ENCODE measurements at regions not wholly inside any gene's neighbourhood (a gene's known extent, or its start where the extent isn't known, plus 50 kb on each side); places are given as distances from the start of the nearest gene placed in this dataset.

DNA sequence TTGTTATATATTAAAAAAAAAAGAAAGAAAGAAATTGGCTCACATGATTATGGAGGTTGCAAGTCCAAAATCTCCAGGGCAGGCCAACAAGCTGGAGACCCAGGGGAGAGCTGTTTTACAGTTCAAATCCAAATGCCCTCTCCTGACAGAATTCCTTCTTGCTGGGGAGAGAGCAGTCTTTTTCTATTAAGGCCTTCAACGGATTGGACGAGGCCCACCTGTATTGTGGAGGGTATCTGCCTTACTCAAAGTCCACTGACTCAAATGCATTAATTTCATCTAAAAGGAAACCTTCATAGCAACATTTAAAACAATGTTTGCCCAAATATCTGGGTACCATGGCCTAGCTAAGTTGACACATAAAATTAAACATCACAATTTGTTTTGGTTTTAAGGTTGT is 56.9 kb upstream of the TRIM67 start:
- no peaks in the 10 kb centered on the region for H3K36me3 ChIP-seq (replicated peaks; ENCODE audit: low read depth, low read length)
- no peak overlapping the region for H3K9ac ChIP-seq (ENCODE audit: low read length)
- H3K27me3 ChIP-seq (ENCODE audit: low read depth, low read length): peaks cover 17% of the 10 kb centered on the region; the same call in 1 of the 2 replicates
- no peak overlapping the region for H3K4me3 ChIP-seq (ENCODE audit: low read length)
- H2AFZ ChIP-seq (ENCODE audit: low read depth, low read length): no peak overlapping the region
- no peak for TF ChIP-seq EZH2phosphoT487 (IDR thresholded peaks at IDR 0.05; ENCODE audit: low read depth)
- TF ChIP-seq, protein P1, sequence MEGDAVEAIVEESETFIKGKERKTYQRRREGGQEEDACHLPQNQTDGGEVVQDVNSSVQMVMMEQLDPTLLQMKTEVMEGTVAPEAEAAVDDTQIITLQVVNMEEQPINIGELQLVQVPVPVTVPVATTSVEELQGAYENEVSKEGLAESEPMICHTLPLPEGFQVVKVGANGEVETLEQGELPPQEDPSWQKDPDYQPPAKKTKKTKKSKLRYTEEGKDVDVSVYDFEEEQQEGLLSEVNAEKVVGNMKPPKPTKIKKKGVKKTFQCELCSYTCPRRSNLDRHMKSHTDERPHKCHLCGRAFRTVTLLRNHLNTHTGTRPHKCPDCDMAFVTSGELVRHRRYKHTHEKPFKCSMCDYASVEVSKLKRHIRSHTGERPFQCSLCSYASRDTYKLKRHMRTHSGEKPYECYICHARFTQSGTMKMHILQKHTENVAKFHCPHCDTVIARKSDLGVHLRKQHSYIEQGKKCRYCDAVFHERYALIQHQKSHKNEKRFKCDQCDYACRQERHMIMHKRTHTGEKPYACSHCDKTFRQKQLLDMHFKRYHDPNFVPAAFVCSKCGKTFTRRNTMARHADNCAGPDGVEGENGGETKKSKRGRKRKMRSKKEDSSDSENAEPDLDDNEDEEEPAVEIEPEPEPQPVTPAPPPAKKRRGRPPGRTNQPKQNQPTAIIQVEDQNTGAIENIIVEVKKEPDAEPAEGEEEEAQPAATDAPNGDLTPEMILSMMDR (IDR thresholded peaks at IDR 0.05; ENCODE audit: low read depth, low read length): no peak
- H4K20me1 ChIP-seq (ENCODE audit: insufficient read depth, low read length): no peaks in the 10 kb centered on the region
- H3K4me1 ChIP-seq (ENCODE audit: low read length): no peaks in the 10 kb centered on the region
- no peak overlapping the region for H3K4me2 ChIP-seq (ENCODE audit: low read length)
- H3K9me3 ChIP-seq (ENCODE audit: insufficient read depth, low read length): no peaks in the 10 kb centered on the region
- H3K27ac ChIP-seq (ENCODE audit: low read length): no peak overlapping the region
- no peaks in the 10 kb centered on the region for H3K79me2 ChIP-seq (ENCODE audit: low read length)

DNA sequence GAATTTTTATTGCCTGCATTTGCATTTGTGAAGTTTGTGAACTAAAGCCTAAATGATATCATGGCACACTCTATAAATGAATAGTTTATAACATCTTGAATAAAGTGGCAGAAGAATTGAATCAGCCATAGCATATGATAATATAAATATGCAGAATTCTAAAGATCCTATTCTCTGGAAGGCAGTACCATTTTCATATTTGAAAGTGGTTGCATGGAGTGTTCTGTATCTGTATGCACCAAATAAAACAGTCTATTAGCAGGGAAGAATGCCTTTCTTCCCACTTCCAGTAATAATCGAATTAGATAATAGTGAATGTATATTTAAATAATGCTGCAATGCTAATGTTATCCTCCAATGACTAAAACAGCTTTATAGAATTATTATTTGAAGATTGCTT is 57.9 kb upstream of the TRIM67 start:
- Histone ChIP-seq H3K27ac (ENCODE audit: low read length) (no peak overlapping the region), H3K9me3 (ENCODE audit: insufficient read depth, low read length) (no peaks in the 10 kb centered on the region), H3K27me3 (ENCODE audit: low read depth, low read length) (peaks cover 23% of the 10 kb centered on the region), H3K79me2 (ENCODE audit: low read length) (no peaks in the 10 kb centered on the region), H3K4me1 (ENCODE audit: low read length) (no peaks in the 10 kb centered on the region), H3K9ac (ENCODE audit: low read length) (no peak overlapping the region), H3K36me3 (replicated peaks; ENCODE audit: low read depth, low read length) (no peaks in the 10 kb centered on the region), H4K20me1 (ENCODE audit: insufficient read depth, low read length) (no peaks in the 10 kb centered on the region), H2AFZ (ENCODE audit: low read depth, low read length) (no peak overlapping the region), H3K4me2 (ENCODE audit: low read length) (no peak overlapping the region), H3K4me3 (ENCODE audit: low read length) (no peak overlapping the region)
- TF ChIP-seq, protein P1 (IDR thresholded peaks at IDR 0.05; ENCODE audit: low read depth, low read length): no peak
- no peak for TF ChIP-seq EZH2phosphoT487 (IDR thresholded peaks at IDR 0.05; ENCODE audit: low read depth)

DNA sequence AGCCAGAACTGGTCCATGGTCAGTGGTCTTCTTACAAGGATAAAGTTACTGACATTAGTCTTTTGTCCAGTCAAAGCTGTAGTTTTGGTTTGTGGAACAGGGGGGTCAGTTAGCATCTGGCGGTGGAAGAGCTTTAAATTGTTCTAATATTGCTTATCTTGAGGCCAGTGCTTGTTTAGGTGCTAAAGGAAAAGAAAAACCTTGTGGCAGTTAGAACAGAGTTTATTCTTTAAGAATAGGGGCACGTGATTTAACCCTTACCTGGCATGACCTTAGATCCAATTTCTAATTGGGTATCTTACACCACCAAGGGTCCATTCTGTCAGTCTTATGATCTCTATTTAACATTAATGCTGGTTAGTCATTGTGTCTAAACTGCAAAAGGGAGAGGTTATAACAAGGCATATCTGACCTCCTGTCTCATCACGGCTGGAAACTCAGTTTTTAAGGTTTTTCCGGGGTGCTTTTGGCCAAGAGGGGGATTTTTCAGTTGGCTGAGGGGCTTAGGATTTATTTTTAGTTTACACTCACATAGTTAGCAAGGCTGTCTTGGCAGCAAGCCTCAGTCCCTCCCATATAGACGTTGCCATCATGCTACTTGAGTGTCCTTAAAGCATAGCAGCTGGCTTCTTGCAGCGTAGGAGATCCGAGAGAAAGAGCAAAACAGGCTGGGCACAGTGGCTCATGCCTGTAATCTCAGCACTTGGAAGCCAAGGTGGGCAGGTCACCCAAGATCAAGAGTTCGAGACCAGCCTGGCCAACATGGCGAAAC is 60.1 kb upstream of the FAM89A start:
- H3K4me1 ChIP-seq (ENCODE audit: low read length): no peaks in the 10 kb centered on the region
- no peak overlapping the region for H3K27ac ChIP-seq (ENCODE audit: low read length)
- H3K9ac ChIP-seq (ENCODE audit: low read length): no peak overlapping the region
- no peaks in the 10 kb centered on the region for H3K9me3 ChIP-seq (ENCODE audit: insufficient read depth, low read length)
- no peaks in the 10 kb centered on the region for H3K79me2 ChIP-seq (ENCODE audit: low read length)
- no peak overlapping the region for H3K4me2 ChIP-seq (ENCODE audit: low read length)
- no peak for TF ChIP-seq EZH2phosphoT487 (IDR thresholded peaks at IDR 0.05; ENCODE audit: low read depth)
- TF ChIP-seq, protein P1 (IDR thresholded peaks at IDR 0.05; ENCODE audit: low read depth, low read length): no peak
- H3K4me3 ChIP-seq (ENCODE audit: low read length): no peak overlapping the region
- peaks cover 38% of the 10 kb centered on the region for H3K27me3 ChIP-seq (ENCODE audit: low read depth, low read length)
- H4K20me1 ChIP-seq (ENCODE audit: insufficient read depth, low read length): no peaks in the 10 kb centered on the region
- H2AFZ ChIP-seq (ENCODE audit: low read depth, low read length): no peak overlapping the region
- H3K36me3 ChIP-seq (replicated peaks; ENCODE audit: low read depth, low read length): no peaks in the 10 kb centered on the region

DNA sequence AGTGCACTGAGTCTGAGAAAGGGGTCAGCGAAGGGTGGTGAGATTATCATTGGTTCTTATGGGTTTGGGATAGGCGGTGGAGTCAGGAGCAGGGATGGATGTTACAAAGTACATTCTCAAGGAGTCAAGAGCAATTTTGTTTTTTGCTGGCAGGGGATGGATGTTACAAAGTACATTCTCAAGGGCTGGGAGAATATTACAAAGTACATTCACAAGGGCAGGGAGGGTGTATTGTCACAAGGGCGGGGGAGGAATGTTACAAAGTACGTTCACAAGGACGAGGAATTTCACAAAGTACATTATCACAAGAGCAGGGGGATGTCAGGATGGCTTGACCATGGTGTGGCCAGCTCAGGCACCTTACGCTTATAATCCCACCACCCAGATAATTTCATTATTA is 59.3 kb upstream of the FAM89A start:
- no peaks in the 10 kb centered on the region for H4K20me1 ChIP-seq (ENCODE audit: insufficient read depth, low read length)
- no peak overlapping the region for H3K4me2 ChIP-seq (ENCODE audit: low read length)
- H3K27me3 ChIP-seq (ENCODE audit: low read depth, low read length): peaks cover 45% of the 10 kb centered on the region
- TF ChIP-seq, protein P1 (IDR thresholded peaks at IDR 0.05; ENCODE audit: low read depth, low read length): no peak
- TF ChIP-seq EZH2phosphoT487 (IDR thresholded peaks at IDR 0.05; ENCODE audit: low read depth): no peak
- H3K36me3 ChIP-seq (replicated peaks; ENCODE audit: low read depth, low read length): no peaks in the 10 kb centered on the region
- no peak overlapping the region for H3K4me3 ChIP-seq (ENCODE audit: low read length)
- H3K9ac ChIP-seq (ENCODE audit: low read length): no peak overlapping the region
- H3K79me2 ChIP-seq (ENCODE audit: low read length): no peaks in the 10 kb centered on the region
- no peak overlapping the region for H2AFZ ChIP-seq (ENCODE audit: low read depth, low read length)
- no peaks in the 10 kb centered on the region for H3K4me1 ChIP-seq (ENCODE audit: low read length)
- no peaks in the 10 kb centered on the region for H3K9me3 ChIP-seq (ENCODE audit: insufficient read depth, low read length)
- H3K27ac ChIP-seq (ENCODE audit: low read length): no peak overlapping the region
